H1 (cell line): ENCODE measurements at regions not wholly inside any gene's neighbourhood (a gene's known extent, or its start where the extent isn't known, plus 50 kb on each side); places are given as distances from the start of the nearest gene placed in this dataset.

ENCODE experiments used
- CBX8 ChIP-seq: fragments of 300-800, 300-1000 bp; sonication (generic); IDR thresholded peaks from 2 replicates; pipeline ENCODE4 v1.7.1; 2016; ENCODE audit warnings: low read depth, low read length, borderline replicate concordance
- EZH2 ChIP-seq: fragments of 200-600 bp; sonication (generic); IDR thresholded peaks from 2 replicates; pipeline ENCODE4 v1.7.1; 2012; ENCODE audit warnings: low read depth, mild to moderate bottlenecking, moderate library complexity, low read length, inconsistent platforms; ENCODE audit not compliant: severe bottlenecking
- RAD21 ChIP-seq, 2 experiments: IDR thresholded peaks in 1 of 2; conservative IDR thresholded peaks in 1 of 2; 2 replicates each; pipeline ENCODE4 v1.6.1; 2011; ENCODE audit warnings: low read depth in 2 of 2, low read length in 2 of 2, improper control_type of control experiment in 1 of 2, inconsistent platforms in 1 of 2, mild to moderate bottlenecking in 1 of 2, moderate library complexity in 1 of 2

DNA sequence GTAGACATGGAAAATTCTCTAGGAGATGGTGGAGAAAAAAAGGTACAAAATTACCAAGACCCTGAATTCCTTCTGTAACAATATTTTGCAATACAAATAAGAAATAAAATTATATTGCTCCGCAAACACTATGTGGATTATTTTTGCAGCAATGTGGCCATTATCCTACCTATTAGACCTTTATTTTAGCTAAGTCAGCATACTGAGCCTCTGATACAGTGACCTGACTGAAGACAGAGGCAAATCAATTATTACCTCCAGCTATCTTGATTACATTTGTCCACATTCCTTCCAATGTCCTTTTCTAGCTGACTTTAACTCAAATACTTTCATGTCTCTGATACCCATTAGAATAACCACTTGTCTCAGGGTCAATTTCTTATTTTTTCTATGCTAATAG lies 610.9 kb downstream of the LRRIQ3 start:
- TF ChIP-seq RAD21 (IDR thresholded peaks at IDR 0.05 in 1 of 2, conservative IDR thresholded peaks at IDR 0.05 in 1 of 2; ENCODE audit: low read depth in 2 of 2, low read length in 2 of 2) = no peak
- no peak for TF ChIP-seq EZH2
- TF ChIP-seq CBX8 = no peak
